ENCODE measurements at regions not wholly inside any gene's neighbourhood (a gene's known extent, or its start where the extent isn't known, plus 50 kb on each side); places are given as distances from the start of the nearest gene placed in this dataset. TPM values are rescaled to one million over a fixed set of nuclear protein-coding genes. Genes with fewer than 3 reads are reported as not detected.
"Not testable (repeated sequence)": the region's sequence is repeated elsewhere in the genome, so short reads cannot be mapped to it uniquely, and the experiment has no call there.

DNA sequence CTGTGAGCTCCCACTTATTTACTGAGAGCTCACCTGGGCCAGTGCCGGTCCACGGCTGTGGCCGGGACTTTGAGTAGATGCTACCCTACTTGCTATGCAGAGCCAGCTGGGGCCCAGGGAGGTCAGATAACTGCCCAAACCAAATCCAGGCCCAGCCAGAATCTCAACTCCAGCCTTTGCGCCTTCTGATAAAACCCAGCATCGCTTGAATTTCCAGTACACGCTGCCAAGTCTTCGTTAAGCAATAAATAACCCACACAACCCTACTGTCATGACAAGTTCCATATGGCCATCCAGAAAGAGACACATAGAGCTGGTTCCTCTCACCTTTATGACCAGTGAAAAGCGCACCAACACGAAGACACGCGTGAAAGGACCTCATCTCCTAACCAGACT lies 55.6 kb upstream of the SPN start:
- H3K27me3 ChIP-seq (ENCODE audit: low read length); H3K4me1 ChIP-seq (ENCODE audit: insufficient read depth, low read length); H3K4me3 ChIP-seq (ENCODE audit: low read length); H3K27ac ChIP-seq (ENCODE audit: low read length); H2AFZ ChIP-seq (ENCODE audit: low read length); H3K9me2 ChIP-seq (replicated peaks; ENCODE audit: low read length); BruUV-seq (replicated peaks); H3K9me3 ChIP-seq (ENCODE audit: low read length); H3F3A ChIP-seq (ENCODE audit: low read length, unreplicated experiment); POLR2A ChIA-PET (ENCODE audit: unreplicated experiment); H3K4me2 ChIP-seq (ENCODE audit: low read length); ATAC-seq; H3K36me3 ChIP-seq (ENCODE audit: low read depth, low read length); intact Hi-C loops (cut with micrococcal nuclease); H3K9ac ChIP-seq (ENCODE audit: low read length); H4K20me1 ChIP-seq (ENCODE audit: low read length); CTCF ChIA-PET; DNase-seq: not testable (repeated sequence)
- H3K79me2 ChIP-seq (ENCODE audit: low read length): peaks cover 72% of the 10 kb centered on the region

- peaks cover 36% of the 10 kb centered on the region for H3K79me2 ChIP-seq (ENCODE audit: low read length)
- H3K27me3 ChIP-seq (ENCODE audit: low read length); H3K9me2 ChIP-seq (replicated peaks; ENCODE audit: low read length); H3F3A ChIP-seq (ENCODE audit: low read length, unreplicated experiment); H3K4me1 ChIP-seq (ENCODE audit: insufficient read depth, low read length); POLR2A ChIA-PET (ENCODE audit: unreplicated experiment); CTCF ChIA-PET; H4K20me1 ChIP-seq (ENCODE audit: low read length); H3K36me3 ChIP-seq (ENCODE audit: low read depth, low read length); intact Hi-C loops (cut with micrococcal nuclease); H2AFZ ChIP-seq (ENCODE audit: low read length); H3K9me3 ChIP-seq (ENCODE audit: low read length): not testable (repeated sequence)
- H3K4me2 ChIP-seq (ENCODE audit: low read length): peak overlapping the region; percentile 63
- H3K4me3 ChIP-seq (ENCODE audit: low read length): peak overlapping the region; percentile 77
- peak overlapping the region; percentile 83 for H3K9ac ChIP-seq (ENCODE audit: low read length)
- H3K27ac ChIP-seq (ENCODE audit: low read length): peak overlapping the region; percentile 66
- peak; percentile 51 for ATAC-seq
- DNase-seq: peak; percentile 1
- BruUV-seq (replicated peaks): TSS peak; percentile 95
Observed at GRCh38 chr16:29612381-29613306, 50.4 kb upstream of the SPN start.

Small RNAs in the stretch of these regions (microRNA-seq; reads per million reads assigned to microRNA genes)
- gene MIR3680-2 (ENCODE audit: unreplicated experiment): not detected

Data from PC-3 (cell line).